T-helper 2 cell treated with Interferon-gamma antibody and Interleukin-4, amounts not matched to agents 5 μg/mL and 100 μg/mL, for 36 hours (primary cell): ENCODE measurements at regions not wholly inside any gene's neighbourhood (a gene's known extent, or its start where the extent isn't known, plus 50 kb on each side); places are given as distances from the start of the nearest gene placed in this dataset.

ENCODE experiments used
- DNase-seq: peaks from one replicate; pipeline ENCODE4 v3.0.0; 2021; ENCODE audit warnings: low spot score
- H3K27ac Mint-ChIP-seq: one replicate; pipeline ENCODE4 v1.8.0; 2021; ENCODE audit warnings: mild to moderate bottlenecking, mixed read lengths
- H3K27me3 Mint-ChIP-seq: one replicate; pipeline ENCODE4 v1.8.0; 2021; ENCODE audit warnings: low read depth, mixed read lengths
- H3K36me3 Mint-ChIP-seq: one replicate; pipeline ENCODE4 v1.8.0; 2021; ENCODE audit warnings: low read depth, mixed read lengths
- H3K4me1 Mint-ChIP-seq: one replicate; pipeline ENCODE4 v1.8.0; 2021; ENCODE audit warnings: low read depth, mixed read lengths
- H3K4me3 Mint-ChIP-seq: one replicate; pipeline ENCODE4 v1.8.0; 2022; ENCODE audit warnings: mild to moderate bottlenecking, moderate library complexity, mixed read lengths
- H3K9me3 Mint-ChIP-seq: one replicate; pipeline ENCODE4 v1.8.0; 2021; ENCODE audit warnings: mixed read lengths

GRCh38 chr4:155600244-155600643, 66.4 kb upstream of the GUCY1A1 start:
- Mint-ChIP-seq H3K4me1 (peaks cover 4% of the 10 kb centered on the region), H3K36me3 (no peaks in the 10 kb centered on the region), H3K4me3 (no peak overlapping the region), H3K27me3 (peaks cover 18% of the 10 kb centered on the region), H3K9me3 (no peaks in the 10 kb centered on the region), H3K27ac (no peak overlapping the region)
- DNase-seq, result no peak

- Mint-ChIP-seq H3K27me3 (peaks cover 15% of the 10 kb centered on the region), H3K4me1 (peaks cover 4% of the 10 kb centered on the region), H3K4me3 (no peak overlapping the region), H3K36me3 (no peaks in the 10 kb centered on the region), H3K27ac (no peak overlapping the region), H3K9me3 (no peaks in the 10 kb centered on the region)
- no peak for DNase-seq
These were observed 67.1 kb upstream of the GUCY1A1 start for GRCh38 chr4:155599596-155599995.

GRCh38 chr4:155599085-155599484, 67.6 kb upstream of the GUCY1A1 start:
- H3K36me3 Mint-ChIP-seq, result no peaks in the 10 kb centered on the region
- peaks cover 14% of the 10 kb centered on the region for H3K27me3 Mint-ChIP-seq

GRCh38 chr4:155597933-155598451, 68.7 kb upstream of the GUCY1A1 start:
- Mint-ChIP-seq H3K27ac (no peak overlapping the region), H3K4me1 (peaks cover 2% of the 10 kb centered on the region), H3K9me3 (no peaks in the 10 kb centered on the region), H3K4me3 (no peak overlapping the region), H3K36me3 (no peaks in the 10 kb centered on the region), H3K27me3 (peaks cover 14% of the 10 kb centered on the region)
- no peak for DNase-seq

More at GRCh38 chr4:155599085-155599484, 67.6 kb upstream of the GUCY1A1 start:
- Mint-ChIP-seq H3K4me1 (peaks cover 4% of the 10 kb centered on the region), H3K27ac (no peak overlapping the region), H3K4me3 (no peak overlapping the region), H3K9me3 (no peaks in the 10 kb centered on the region)
- no peak for DNase-seq

- H3K4me1 Mint-ChIP-seq, result no peaks in the 10 kb centered on the region
- H3K9me3 Mint-ChIP-seq, result no peaks in the 10 kb centered on the region
- no peaks in the 10 kb centered on the region for H3K36me3 Mint-ChIP-seq
- H3K4me3 Mint-ChIP-seq, result no peak overlapping the region
- H3K27me3 Mint-ChIP-seq, result peaks cover 14% of the 10 kb centered on the region
- no peak for DNase-seq
- no peak overlapping the region for H3K27ac Mint-ChIP-seq
These were observed 69.4 kb upstream of the GUCY1A1 start for GRCh38 chr4:155597281-155597680.

- Mint-ChIP-seq H3K27me3 (peaks cover 15% of the 10 kb centered on the region), H3K4me3 (no peak overlapping the region), H3K36me3 (no peaks in the 10 kb centered on the region), H3K4me1 (no peaks in the 10 kb centered on the region), H3K27ac (no peak overlapping the region), H3K9me3 (no peaks in the 10 kb centered on the region)
- no peak for DNase-seq
These were observed 72.9 kb upstream of the GUCY1A1 start for GRCh38 chr4:155593793-155594192.

- H3K4me3 Mint-ChIP-seq, result no peak overlapping the region
- DNase-seq, result no peak
- no peak overlapping the region for H3K27ac Mint-ChIP-seq
- H3K27me3 Mint-ChIP-seq, result peaks cover 15% of the 10 kb centered on the region
- no peaks in the 10 kb centered on the region for H3K4me1 Mint-ChIP-seq
- H3K36me3 Mint-ChIP-seq, result no peaks in the 10 kb centered on the region
- no peaks in the 10 kb centered on the region for H3K9me3 Mint-ChIP-seq
These were observed 73.7 kb upstream of the GUCY1A1 start for GRCh38 chr4:155592938-155593297.

GRCh38 chr4:155592179-155592937, 74.3 kb upstream of the GUCY1A1 start:
- Mint-ChIP-seq H3K36me3 (no peaks in the 10 kb centered on the region), H3K27ac (no peak overlapping the region), H3K27me3 (peaks cover 11% of the 10 kb centered on the region), H3K4me1 (no peaks in the 10 kb centered on the region), H3K4me3 (no peak overlapping the region), H3K9me3 (no peaks in the 10 kb centered on the region)
- no peak for DNase-seq

- H3K4me1 Mint-ChIP-seq, result no peaks in the 10 kb centered on the region
- H3K4me3 Mint-ChIP-seq, result no peak overlapping the region
- no peaks in the 10 kb centered on the region for H3K9me3 Mint-ChIP-seq
- no peak overlapping the region for H3K27ac Mint-ChIP-seq
- H3K27me3 Mint-ChIP-seq, result peaks cover 11% of the 10 kb centered on the region
- H3K36me3 Mint-ChIP-seq, result no peaks in the 10 kb centered on the region
- DNase-seq, result no peak
These were observed 74.9 kb upstream of the GUCY1A1 start for GRCh38 chr4:155591738-155592143.

- H3K27ac Mint-ChIP-seq, result no peak overlapping the region
These were observed 75.7 kb upstream of the GUCY1A1 start for GRCh38 chr4:155590796-155591585.

GRCh38 chr4:155588437-155588836, 78.2 kb upstream of the GUCY1A1 start:
- H3K27ac Mint-ChIP-seq, result no peak overlapping the region
- peaks cover 6% of the 10 kb centered on the region for H3K4me1 Mint-ChIP-seq
- no peak overlapping the region for H3K4me3 Mint-ChIP-seq
- peaks cover 2% of the 10 kb centered on the region for H3K9me3 Mint-ChIP-seq
- peaks cover 3% of the 10 kb centered on the region for H3K27me3 Mint-ChIP-seq
- DNase-seq, result no peak
- H3K36me3 Mint-ChIP-seq, result no peaks in the 10 kb centered on the region

More at GRCh38 chr4:155590796-155591585, 75.7 kb upstream of the GUCY1A1 start:
- Mint-ChIP-seq H3K4me3 (no peak overlapping the region), H3K36me3 (no peaks in the 10 kb centered on the region), H3K9me3 (no peaks in the 10 kb centered on the region), H3K27me3 (peaks cover 8% of the 10 kb centered on the region), H3K4me1 (no peaks in the 10 kb centered on the region)
- no peak for DNase-seq

- peaks cover 13% of the 10 kb centered on the region for H3K4me1 Mint-ChIP-seq
- H3K9me3 Mint-ChIP-seq, result peaks cover 4% of the 10 kb centered on the region
- no peak overlapping the region for H3K27ac Mint-ChIP-seq
- no peak overlapping the region for H3K4me3 Mint-ChIP-seq
- H3K27me3 Mint-ChIP-seq, result peaks cover 3% of the 10 kb centered on the region
- no peak for DNase-seq
- H3K36me3 Mint-ChIP-seq, result no peaks in the 10 kb centered on the region
These were observed 78.9 kb upstream of the GUCY1A1 start for GRCh38 chr4:155587766-155588165.

GRCh38 chr4:155582971-155583437, 83.6 kb upstream of the GUCY1A1 start:
- peak; percentile 10 for DNase-seq
- peaks cover 4% of the 10 kb centered on the region for H3K9me3 Mint-ChIP-seq
- H3K36me3 Mint-ChIP-seq, result no peaks in the 10 kb centered on the region
- peaks cover 17% of the 10 kb centered on the region for H3K4me1 Mint-ChIP-seq
- no peaks in the 10 kb centered on the region for H3K27me3 Mint-ChIP-seq
- peak overlapping the region; percentile 80 for H3K27ac Mint-ChIP-seq
- H3K4me3 Mint-ChIP-seq, result peak overlapping the region; percentile 51

- no peak overlapping the region for H3K27ac Mint-ChIP-seq
- H3K36me3 Mint-ChIP-seq, result no peaks in the 10 kb centered on the region
- H3K9me3 Mint-ChIP-seq, result peaks cover 4% of the 10 kb centered on the region
- no peak overlapping the region for H3K4me3 Mint-ChIP-seq
- peaks cover 17% of the 10 kb centered on the region for H3K4me1 Mint-ChIP-seq
- DNase-seq, result no peak
- no peaks in the 10 kb centered on the region for H3K27me3 Mint-ChIP-seq
These were observed 84.6 kb upstream of the GUCY1A1 start for GRCh38 chr4:155582041-155582440.
